ENCODE measurements at regions not wholly inside any gene's neighbourhood (a gene's known extent, or its start where the extent isn't known, plus 50 kb on each side); places are given as distances from the start of the nearest gene placed in this dataset.

DNA sequence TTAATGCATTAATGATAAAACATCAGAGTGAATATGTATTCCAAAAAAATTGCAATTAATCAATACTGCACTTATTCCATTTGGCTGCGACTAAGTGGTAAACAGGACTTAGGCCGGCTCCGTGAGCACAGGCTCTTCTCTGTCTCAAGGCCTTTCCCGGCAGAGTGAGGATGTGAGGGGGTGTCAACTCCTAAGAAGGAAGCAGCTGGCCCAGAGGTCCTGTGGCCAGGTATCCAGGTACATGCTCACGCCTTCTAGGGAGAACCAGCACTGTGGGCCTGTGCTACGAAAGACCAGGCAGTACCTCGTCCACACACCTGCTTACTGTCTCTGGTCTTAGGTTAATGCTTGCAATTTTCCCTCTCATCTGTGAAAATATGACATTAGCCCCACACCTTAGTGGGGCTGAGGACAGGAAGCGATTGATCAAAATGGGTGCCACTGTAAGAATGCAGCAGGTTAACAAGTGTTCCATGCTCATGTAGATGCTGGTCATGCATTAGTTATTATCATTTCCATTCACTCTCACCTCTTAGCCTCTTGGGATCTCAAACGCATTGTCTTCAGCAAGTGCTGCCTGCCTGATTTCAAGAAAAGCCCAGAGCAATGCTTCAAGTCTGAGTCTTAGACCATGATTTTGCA, 175.3 kb downstream of the ABHD5 start:
- Histone ChIP-seq H3K4me2 (ENCODE audit: low read length) (no peak overlapping the region), H2AFZ (ENCODE audit: low read depth, low read length) (no peak overlapping the region), H3K9ac (ENCODE audit: low read length) (no peak overlapping the region), H3K27me3 (ENCODE audit: insufficient read depth, low read depth, low read length) (no peaks in the 10 kb centered on the region), H3K79me2 (replicated peaks; ENCODE audit: insufficient read depth, low read length) (no peaks in the 10 kb centered on the region), H3K36me3 (ENCODE audit: insufficient read depth, low read length) (no peaks in the 10 kb centered on the region), H4K20me1 (ENCODE audit: insufficient read depth) (no peaks in the 10 kb centered on the region), H3K4me3 (ENCODE audit: low read length) (no peak overlapping the region), H3K27ac (ENCODE audit: low read length) (no peak overlapping the region), H3K9me3 (ENCODE audit: low read length) (no peaks in the 10 kb centered on the region), H3K9me2 (ENCODE audit: insufficient read depth, low read length) (no peaks in the 10 kb centered on the region), H3F3A (ENCODE audit: insufficient read depth, low read length, poor library complexity, severe bottlenecking) (no peaks in the 10 kb centered on the region)
- no peak for TF ChIP-seq EP300 (conservative IDR thresholded peaks at IDR 0.05; ENCODE audit: poor library complexity, severe bottlenecking)

GRCh38 chr3:43866529-43867353, 176.0 kb downstream of the ABHD5 start:
- Histone ChIP-seq H3K9me2 (ENCODE audit: insufficient read depth, low read length) (no peaks in the 10 kb centered on the region), H2AFZ (ENCODE audit: low read depth, low read length) (no peak overlapping the region), H3K4me3 (ENCODE audit: low read length) (no peak overlapping the region), H3K9me3 (ENCODE audit: low read length) (no peaks in the 10 kb centered on the region), H3K27me3 (ENCODE audit: insufficient read depth, low read depth, low read length) (no peaks in the 10 kb centered on the region), H3F3A (ENCODE audit: insufficient read depth, low read length, poor library complexity, severe bottlenecking) (no peaks in the 10 kb centered on the region), H4K20me1 (ENCODE audit: insufficient read depth) (no peaks in the 10 kb centered on the region), H3K27ac (ENCODE audit: low read length) (no peak overlapping the region), H3K36me3 (ENCODE audit: insufficient read depth, low read length) (no peaks in the 10 kb centered on the region), H3K9ac (ENCODE audit: low read length) (no peak overlapping the region), H3K4me2 (ENCODE audit: low read length) (no peak overlapping the region), H3K79me2 (replicated peaks; ENCODE audit: insufficient read depth, low read length) (no peaks in the 10 kb centered on the region)
- no peak for TF ChIP-seq TAF1 (IDR thresholded peaks at IDR 0.05; ENCODE audit: low read depth)
- TF ChIP-seq CTCF (IDR thresholded peaks at IDR 0.05; ENCODE audit: poor library complexity, severe bottlenecking), result no peak
- TF ChIP-seq MXI1 (conservative IDR thresholded peaks at IDR 0.05; ENCODE audit: poor library complexity, severe bottlenecking), result no peak
- TF ChIP-seq EZH2 (IDR thresholded peaks at IDR 0.05; ENCODE audit: borderline replicate concordance, insufficient read depth, low read length, poor library complexity, severe bottlenecking), result no peak
- no peak for TF ChIP-seq SMC3 (conservative IDR thresholded peaks at IDR 0.05; ENCODE audit: poor library complexity)
- no peak for TF ChIP-seq POLR2AphosphoS5 (IDR thresholded peaks at IDR 0.05)
- no peak for TF ChIP-seq RAD21 (conservative IDR thresholded peaks at IDR 0.05)
- TF ChIP-seq EP300 (conservative IDR thresholded peaks at IDR 0.05; ENCODE audit: poor library complexity, severe bottlenecking), result no peak
- TF ChIP-seq, protein P1, sequence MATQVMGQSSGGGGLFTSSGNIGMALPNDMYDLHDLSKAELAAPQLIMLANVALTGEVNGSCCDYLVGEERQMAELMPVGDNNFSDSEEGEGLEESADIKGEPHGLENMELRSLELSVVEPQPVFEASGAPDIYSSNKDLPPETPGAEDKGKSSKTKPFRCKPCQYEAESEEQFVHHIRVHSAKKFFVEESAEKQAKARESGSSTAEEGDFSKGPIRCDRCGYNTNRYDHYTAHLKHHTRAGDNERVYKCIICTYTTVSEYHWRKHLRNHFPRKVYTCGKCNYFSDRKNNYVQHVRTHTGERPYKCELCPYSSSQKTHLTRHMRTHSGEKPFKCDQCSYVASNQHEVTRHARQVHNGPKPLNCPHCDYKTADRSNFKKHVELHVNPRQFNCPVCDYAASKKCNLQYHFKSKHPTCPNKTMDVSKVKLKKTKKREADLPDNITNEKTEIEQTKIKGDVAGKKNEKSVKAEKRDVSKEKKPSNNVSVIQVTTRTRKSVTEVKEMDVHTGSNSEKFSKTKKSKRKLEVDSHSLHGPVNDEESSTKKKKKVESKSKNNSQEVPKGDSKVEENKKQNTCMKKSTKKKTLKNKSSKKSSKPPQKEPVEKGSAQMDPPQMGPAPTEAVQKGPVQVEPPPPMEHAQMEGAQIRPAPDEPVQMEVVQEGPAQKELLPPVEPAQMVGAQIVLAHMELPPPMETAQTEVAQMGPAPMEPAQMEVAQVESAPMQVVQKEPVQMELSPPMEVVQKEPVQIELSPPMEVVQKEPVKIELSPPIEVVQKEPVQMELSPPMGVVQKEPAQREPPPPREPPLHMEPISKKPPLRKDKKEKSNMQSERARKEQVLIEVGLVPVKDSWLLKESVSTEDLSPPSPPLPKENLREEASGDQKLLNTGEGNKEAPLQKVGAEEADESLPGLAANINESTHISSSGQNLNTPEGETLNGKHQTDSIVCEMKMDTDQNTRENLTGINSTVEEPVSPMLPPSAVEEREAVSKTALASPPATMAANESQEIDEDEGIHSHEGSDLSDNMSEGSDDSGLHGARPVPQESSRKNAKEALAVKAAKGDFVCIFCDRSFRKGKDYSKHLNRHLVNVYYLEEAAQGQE (IDR thresholded peaks at IDR 0.05; ENCODE audit: borderline replicate concordance), result no peak

Data from neural cell (in vitro differentiated cells).